WTC11 (cell line): ENCODE measurements at regions not wholly inside any gene's neighbourhood (a gene's known extent, or its start where the extent isn't known, plus 50 kb on each side); places are given as distances from the start of the nearest gene placed in this dataset.
"Not testable (repeated sequence)": the region's sequence is repeated elsewhere in the genome, so short reads cannot be mapped to it uniquely, and the experiment has no call there.

Experiments
- CREB1 ChIP-seq: sonication (generic); formaldehyde crosslinking; IDR thresholded peaks from 2 replicates; pipeline ENCODE4 v1.8.0; 2023; ENCODE audit warnings: mild to moderate bottlenecking, missing genetic modification reagents
- CTCF ChIP-seq: fragments of 200-600 bp; IDR thresholded peaks from 2 replicates; pipeline ENCODE4 v1.8.0; 2022; ENCODE audit warnings: antibody characterized with exemption
- GABPB1 ChIP-seq: sonication (generic); formaldehyde crosslinking; IDR thresholded peaks from 2 replicates; pipeline ENCODE4 v1.8.1; 2023; ENCODE audit warnings: mild to moderate bottlenecking, missing genetic modification reagents
- JAZF1 ChIP-seq: fragments of 250-450 bp; sonication (Bioruptor Pico); IDR thresholded peaks from 2 replicates; pipeline ENCODE4 v1.9.0; 2021; ENCODE audit warnings: moderate library complexity, mild to moderate bottlenecking, inconsistent platforms
- KAT7 ChIP-seq: sonication (generic); formaldehyde crosslinking; IDR thresholded peaks from 2 replicates; pipeline ENCODE4 v1.8.1; 2023; ENCODE audit warnings: missing genetic modification reagents, mild to moderate bottlenecking, borderline replicate concordance
- MAX ChIP-seq: sonication (generic); formaldehyde crosslinking; IDR thresholded peaks from 2 replicates; pipeline ENCODE4 v1.8.0; 2022; ENCODE audit warnings: mild to moderate bottlenecking, missing genetic modification reagents
- NR1H2 ChIP-seq: sonication (generic); formaldehyde crosslinking; IDR thresholded peaks from 2 replicates; pipeline ENCODE4 v1.9.0; 2021; ENCODE audit warnings: mild to moderate bottlenecking, moderate library complexity, missing genetic modification reagents
- USF2 ChIP-seq: sonication (generic); formaldehyde crosslinking; IDR thresholded peaks from 2 replicates; pipeline ENCODE4 v1.8.1; 2023; ENCODE audit warnings: mild to moderate bottlenecking, missing genetic modification reagents, moderate library complexity
- ZNF671 ChIP-seq: fragments of 250-450 bp; sonication (Bioruptor Pico); IDR thresholded peaks from 2 replicates; pipeline ENCODE4 v1.8.0; 2021; ENCODE audit warnings: mild to moderate bottlenecking
- TF ChIP-seq, protein P1 (sequence below): sonication (generic); formaldehyde crosslinking; IDR thresholded peaks from 2 replicates; pipeline ENCODE4 v1.8.1; 2023; ENCODE audit warnings: mild to moderate bottlenecking, missing genetic modification reagents
- TF ChIP-seq, protein P2 (sequence below): sonication (generic); formaldehyde crosslinking; IDR thresholded peaks from 2 replicates; pipeline ENCODE4 v1.8.0; 2022; ENCODE audit warnings: mild to moderate bottlenecking, missing genetic modification reagents

- TF ChIP-seq, protein P1, sequence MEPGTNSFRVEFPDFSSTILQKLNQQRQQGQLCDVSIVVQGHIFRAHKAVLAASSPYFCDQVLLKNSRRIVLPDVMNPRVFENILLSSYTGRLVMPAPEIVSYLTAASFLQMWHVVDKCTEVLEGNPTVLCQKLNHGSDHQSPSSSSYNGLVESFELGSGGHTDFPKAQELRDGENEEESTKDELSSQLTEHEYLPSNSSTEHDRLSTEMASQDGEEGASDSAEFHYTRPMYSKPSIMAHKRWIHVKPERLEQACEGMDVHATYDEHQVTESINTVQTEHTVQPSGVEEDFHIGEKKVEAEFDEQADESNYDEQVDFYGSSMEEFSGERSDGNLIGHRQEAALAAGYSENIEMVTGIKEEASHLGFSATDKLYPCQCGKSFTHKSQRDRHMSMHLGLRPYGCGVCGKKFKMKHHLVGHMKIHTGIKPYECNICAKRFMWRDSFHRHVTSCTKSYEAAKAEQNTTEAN (CRISPR knock-in tag) = not testable (repeated sequence)
- not testable (repeated sequence) for TF ChIP-seq MAX; ZNF671 (CRISPR knock-in tag); CTCF; USF2 (CRISPR knock-in tag); GABPB1 (CRISPR knock-in tag); KAT7 (CRISPR knock-in tag); NR1H2 (CRISPR knock-in tag); CREB1 (CRISPR knock-in tag); JAZF1 (CRISPR knock-in tag)
- TF ChIP-seq, protein P2, sequence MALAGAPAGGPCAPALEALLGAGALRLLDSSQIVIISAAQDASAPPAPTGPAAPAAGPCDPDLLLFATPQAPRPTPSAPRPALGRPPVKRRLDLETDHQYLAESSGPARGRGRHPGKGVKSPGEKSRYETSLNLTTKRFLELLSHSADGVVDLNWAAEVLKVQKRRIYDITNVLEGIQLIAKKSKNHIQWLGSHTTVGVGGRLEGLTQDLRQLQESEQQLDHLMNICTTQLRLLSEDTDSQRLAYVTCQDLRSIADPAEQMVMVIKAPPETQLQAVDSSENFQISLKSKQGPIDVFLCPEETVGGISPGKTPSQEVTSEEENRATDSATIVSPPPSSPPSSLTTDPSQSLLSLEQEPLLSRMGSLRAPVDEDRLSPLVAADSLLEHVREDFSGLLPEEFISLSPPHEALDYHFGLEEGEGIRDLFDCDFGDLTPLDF (CRISPR knock-in tag) = not testable (repeated sequence)
Observed at GRCh38 chr15:85196697-85197096, 183.7 kb upstream of the AKAP13 start.
